GM21447 (cell line): ENCODE measurements at regions not wholly inside any gene's neighbourhood (a gene's known extent, or its start where the extent isn't known, plus 50 kb on each side); places are given as distances from the start of the nearest gene placed in this dataset.

Source experiments
- ATAC-seq: cut with Tn5 transposase; IDR thresholded peaks from one replicate; pipeline ENCODE4 v1.9.1; 2021; ENCODE audit not compliant: unreplicated experiment

DNA sequence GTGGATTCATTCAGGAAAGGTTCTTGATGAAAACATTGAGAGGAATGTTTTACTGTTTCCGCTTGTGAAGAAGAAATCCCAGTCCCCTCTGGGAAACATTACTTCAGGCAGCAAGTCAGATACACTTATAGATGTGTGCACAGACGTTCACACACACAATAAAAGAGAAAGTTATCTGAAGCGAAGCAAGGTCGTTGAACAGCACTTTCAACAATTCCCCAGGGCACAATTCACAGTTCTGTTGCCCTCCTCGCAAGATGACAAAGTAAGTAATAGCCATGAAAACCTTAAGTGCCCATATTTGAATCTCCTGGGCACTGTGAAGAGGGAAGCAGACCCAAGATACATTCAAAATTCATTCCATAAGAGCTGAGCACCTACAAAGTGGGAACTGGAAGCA is 156.6 kb upstream of the CAND1 start:
- no peak for ATAC-seq

DNA sequence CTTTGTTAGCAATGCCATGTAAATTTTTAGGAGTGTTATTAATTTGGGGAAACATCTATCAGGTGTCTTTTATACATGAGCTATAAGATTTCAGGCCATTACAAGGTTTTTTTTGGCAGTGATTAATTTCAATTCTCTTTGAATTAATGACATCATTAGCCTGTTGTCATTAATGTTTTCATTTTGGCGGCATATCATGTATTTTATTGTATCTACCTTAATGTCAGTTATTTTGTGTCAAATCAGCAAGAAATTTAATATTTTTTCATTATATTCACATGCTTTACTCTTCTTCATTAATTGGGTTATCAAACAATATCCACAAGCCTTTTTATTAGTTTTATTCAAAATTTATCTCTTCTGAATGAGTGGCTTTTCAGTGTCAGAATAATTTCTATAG is 153.0 kb upstream of the CAND1 start:
- no peak for ATAC-seq

DNA sequence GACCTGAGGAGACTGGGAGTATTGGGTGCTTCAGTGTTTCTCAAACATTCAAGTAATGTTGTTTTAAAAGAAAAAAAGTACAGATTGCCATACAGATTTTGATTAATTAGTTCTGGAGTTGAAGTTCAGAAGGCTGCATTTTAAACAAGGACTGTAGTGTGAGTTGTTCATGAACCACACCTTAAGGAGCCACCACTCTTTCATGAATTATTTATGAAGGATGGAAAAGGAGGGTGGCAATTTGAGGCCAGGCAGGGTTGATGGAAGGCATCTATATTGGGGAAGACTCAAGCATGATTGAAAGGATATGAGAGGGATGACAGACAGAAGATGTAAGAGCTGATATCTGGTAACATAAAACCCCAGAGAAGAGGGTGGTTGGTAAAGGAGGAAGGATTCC is 146.6 kb upstream of the CAND1 start:
- no peak for ATAC-seq

DNA sequence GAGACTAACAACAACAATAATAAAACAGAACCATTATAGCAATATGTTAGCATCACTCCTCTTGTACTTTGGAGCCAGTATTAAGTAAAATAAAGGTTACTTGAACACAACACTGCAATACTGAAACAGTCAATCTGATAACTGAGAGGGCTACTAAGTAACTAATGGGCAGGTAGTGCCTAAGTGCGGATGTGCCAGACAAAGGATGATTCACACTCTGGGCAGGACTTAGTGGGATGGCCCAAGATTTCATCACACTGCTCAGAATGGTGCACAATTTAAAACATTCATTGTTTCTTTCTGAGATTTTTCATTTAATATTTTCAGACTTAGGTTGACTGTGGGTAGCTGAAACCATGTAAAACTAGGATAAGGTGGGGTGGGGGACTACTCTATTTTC is 131.9 kb upstream of the CAND1 start:
- ATAC-seq: no peak

DNA sequence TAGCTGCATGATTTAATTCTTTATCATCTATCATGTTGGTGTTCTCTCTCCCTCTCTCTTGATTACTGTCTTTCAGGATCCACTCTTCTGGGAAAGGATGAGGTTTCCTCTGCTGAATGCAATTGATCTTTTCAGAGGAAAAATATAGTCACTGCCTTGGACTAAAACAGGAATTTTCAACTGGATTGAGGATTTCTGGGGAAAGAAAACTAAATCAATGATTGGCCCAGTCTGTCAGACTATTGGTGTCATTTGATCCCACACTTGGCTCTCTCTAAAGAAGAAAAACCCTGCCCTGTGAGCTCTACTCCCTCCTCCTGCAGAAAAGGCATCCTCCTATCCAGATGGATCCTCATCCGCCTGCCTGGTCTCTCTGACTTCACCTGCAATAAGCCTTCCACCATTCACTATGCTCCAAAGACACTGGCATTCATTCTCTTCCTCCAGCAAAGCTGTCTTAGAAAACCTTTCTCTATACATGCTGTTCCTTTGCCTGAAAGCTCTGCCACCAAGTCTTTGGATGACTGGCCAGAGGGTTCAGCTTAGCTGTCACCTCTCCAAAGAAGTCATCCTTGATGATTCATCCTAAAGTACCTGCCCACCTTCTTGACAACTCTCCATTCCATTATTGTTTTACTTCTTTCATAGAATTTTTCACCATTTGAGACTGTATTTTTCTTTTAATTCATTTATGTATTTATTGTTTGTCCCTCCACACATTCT is 127.7 kb upstream of the CAND1 start:
- ATAC-seq: no peak

DNA sequence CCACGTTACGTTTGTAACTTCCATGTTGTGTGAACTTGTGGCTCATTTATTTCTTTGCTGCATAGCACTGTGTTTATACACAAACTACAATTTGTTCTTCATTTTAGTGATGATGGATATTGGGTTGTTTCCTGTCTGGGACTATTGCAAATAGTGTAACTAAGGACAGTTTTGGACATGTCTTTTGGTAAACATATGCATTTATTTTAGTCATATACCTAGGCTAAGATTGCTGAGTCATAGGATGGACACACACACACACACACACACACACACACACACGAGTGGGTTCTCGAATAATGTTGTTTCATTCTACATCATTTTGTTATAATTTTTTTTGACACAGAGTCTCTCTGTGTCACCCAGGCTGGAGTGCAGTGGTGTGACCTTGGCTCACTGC is 123.5 kb upstream of the CAND1 start:
- ATAC-seq: no peak

DNA sequence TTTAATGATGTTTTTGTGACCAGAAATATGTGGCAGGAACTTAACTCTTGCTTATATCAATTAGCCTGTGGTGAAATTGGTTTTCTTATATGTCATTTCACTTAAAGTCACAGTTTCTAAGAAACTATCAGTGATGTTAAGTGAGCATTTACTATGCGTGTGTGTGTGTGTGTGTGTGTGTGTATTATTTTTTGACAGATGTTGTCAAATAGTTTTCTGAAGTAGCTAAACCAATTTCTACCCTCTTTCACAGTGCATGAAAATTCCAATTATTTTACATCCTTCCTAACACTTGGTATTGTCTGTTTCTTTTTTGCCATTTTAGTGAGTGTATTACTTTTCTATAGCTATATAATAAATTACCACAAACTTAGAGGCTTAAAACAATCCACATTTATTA is 122.1 kb upstream of the CAND1 start:
- ATAC-seq: no peak

DNA sequence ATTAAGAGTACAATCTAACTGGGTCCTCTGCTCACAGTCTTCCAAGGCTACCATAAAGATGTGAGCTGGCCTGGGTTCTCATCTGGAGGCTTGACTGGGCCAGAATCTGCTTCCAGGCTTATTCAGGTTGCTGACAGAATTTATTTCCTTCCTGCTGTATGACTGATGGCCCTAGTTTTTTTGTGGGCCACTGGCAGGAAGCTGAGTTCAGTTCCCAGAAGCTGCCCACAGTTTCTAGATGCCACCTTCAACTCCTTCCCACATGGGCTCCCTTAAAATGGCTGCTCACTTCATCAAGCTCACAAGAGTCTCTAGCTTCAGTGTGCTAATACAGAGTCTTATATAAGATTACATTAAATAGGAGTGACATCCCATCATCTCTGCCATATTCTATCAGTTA is 121.7 kb upstream of the CAND1 start:
- no peak for ATAC-seq

DNA sequence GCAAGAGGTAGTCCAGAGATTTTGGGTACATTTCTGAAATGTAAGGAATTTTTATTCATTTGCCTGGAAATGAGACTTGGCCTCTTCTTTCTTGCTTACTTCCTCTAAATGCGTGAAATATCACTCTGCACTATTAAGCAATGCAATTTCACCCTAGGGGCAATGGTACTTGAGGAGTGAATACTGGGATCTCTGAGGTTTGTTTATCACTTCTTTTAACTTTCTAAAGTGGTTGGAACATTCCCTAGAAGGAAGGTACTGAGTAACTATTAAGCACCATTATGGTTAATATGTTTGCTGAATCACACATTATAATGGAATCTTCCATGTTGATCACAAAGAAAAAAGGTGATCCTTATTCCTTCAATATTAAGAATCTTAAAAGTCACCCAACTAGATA is 120.9 kb upstream of the CAND1 start:
- ATAC-seq: no peak

DNA sequence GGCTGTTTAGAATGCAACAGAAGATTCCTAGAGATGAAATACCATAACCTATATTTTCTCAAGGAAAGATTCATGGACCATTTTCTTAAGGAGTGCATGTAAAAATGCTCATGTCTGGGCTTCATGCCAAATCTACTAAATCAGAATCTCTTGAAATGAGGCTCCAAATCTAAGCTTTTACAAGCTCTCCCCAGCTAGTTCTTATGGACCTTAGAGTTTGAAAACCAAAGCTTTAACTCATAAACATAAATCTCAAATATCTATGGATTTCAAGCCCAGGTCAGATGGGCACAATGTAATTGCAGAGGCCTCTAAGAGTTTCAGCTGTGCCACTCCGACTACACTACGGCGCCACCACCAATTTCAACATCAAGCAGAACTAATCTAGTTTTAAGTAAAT is 117.3 kb upstream of the CAND1 start:
- no peak for ATAC-seq

DNA sequence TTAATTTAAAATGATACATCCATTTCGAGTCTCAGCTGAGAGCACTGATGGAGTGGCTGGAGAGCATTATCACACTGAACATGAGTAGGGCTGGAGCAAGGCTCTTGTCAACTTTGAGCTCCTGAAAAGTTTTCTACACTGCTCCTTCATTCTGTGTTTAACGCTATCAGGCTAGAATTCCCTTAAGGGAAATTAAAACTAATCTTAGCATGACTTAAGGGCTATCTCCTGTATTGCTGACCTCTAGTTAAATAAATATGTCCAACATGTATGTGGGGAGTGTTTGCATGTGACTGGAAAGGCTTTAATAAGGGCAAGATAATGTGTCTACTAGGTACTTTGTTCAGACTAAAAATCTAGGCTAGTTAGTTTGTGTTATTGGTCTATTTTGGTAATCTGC is 116.7 kb upstream of the CAND1 start:
- no peak for ATAC-seq

DNA sequence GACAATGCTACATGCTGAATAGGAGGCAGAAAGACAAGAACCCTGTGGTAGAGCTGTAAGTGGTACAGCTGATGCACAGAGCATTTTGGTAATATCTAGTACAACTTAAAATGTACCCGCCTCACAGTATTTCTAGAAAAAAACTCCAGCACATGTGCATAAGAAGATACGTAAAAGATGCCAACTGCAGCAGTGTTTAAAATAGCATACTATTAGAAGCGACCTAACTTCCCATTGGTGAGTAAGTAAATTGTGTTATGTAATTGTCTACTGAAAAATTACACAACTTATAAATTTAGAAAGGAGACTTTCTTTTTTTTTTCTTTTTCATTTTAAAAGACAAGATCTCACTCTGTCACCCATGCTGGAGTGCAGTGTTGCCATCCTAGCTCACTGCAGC is 114.3 kb upstream of the CAND1 start:
- no peak for ATAC-seq

DNA sequence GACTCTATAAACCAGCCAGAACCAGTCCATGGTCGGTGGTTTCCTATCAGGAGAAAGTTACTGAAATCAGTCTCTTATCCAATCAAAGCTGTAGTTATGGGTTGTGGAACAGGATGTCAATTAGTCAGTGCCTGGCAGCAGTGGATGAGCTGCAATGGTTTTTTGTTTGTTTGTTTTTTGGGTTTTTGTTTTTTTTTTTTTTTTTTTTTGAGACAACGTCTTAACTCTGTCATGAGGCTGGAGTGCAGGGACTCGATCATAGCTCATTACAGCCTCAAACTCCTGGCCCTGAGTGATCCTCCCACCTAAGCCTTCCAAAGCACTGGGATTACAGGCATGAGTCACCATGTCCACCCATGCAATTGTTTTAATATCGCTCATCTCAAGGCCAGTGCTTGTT is 113.3 kb upstream of the CAND1 start:
- ATAC-seq: no peak

DNA sequence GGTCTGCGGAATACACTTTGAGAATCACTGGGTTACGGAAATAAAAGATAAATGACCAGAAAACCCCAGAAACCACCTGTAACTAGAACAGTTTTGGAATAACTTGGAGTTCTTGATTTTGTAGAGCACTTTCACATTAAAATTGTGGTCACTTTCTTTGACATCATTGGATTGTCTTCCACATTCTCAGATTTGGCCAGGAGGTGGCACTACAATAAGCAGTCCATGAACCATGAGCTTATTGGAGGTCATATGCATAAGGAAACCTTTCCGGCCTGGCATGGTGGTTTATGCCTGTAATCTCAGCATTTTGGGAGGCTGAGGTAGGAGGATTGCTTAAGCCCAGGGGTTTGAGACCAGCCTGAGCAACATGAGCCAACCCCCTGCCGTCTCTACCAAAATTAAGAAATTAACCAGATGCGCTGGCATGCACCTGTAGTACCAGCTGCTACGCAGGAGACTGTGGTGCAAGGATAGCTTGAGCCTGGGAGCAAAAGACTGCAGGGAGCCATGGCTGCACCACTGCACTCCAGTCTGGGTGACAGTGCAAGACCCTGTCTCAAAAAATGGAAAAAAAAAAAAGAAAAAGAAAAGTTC is 107.7 kb upstream of the CAND1 start:
- ATAC-seq: no peak

DNA sequence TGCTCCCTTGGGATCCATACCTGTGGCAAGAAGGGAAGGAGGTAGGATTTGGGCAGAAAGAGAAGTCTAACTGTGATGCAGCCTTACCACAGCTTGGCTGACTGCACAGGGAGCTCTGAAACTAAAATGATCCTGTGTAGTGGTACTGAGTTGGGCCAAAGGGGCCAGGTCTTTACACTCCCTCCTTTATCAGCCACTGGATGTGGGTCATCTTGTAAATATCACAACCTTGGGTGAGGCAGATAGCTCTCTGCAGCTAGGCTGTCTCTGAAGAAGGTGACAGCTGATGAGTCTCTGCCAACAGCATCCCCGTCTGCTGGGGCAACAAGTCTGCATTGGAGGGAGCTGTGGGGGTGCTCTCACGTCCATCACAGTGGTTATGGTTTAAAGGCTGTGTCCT is 95.9 kb upstream of the CAND1 start:
- ATAC-seq: no peak

DNA sequence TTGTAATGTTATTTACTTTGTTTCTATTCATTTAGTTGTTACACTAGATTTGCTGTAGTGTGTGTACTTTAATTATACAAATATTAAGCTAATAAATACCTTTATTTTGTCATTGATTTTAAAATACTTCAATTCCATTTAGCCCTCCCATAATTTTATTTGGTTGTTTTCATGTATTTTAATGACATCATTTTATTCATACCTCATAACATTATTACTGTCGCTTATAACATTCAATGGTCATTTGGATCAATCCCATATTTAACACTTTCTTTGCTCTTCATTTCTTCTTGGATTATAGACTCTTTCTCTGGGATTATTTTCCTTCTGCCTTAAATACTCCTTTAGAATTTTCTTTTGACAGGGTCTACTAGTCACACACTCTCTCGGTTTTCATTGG is 86.6 kb upstream of the CAND1 start:
- ATAC-seq: no peak

DNA sequence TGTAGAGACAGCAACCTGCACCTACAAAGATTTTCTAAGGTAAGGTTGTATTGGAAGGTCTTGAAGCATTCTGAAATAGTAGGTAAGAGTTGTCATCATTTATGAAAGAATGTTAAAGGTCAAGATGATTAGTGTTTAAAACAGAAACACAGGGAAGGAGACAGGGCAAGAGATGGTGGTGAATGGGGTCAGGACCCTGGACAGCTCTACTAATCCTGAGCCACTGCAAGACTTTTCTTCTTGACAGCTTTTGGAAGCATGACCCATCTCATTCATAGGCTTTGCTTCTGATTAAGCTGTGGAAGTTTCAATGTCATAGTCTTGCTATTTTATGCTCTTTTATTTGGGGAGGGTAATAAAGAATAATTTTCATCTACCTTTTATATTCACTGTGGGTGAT is 75.5 kb upstream of the CAND1 start:
- ATAC-seq: no peak

DNA sequence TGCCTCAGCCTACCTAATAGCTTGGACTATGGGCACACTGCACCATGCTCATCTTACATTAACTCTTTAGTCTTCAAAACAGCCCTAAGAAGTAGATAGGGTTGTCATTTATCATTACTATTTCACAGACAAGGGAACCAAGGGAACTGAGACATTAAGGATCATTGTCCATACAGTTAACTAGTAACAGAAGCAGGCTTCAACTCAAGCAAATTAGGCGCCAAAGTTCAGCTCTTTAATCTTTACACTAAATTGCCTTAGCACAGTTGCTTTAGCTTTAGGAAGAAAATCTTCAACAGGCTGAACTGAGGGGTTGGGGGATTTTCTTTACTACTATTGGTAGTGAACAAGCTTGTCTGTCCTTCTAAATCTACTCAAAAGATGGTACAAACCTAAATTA is 68.8 kb upstream of the CAND1 start:
- ATAC-seq: no peak

DNA sequence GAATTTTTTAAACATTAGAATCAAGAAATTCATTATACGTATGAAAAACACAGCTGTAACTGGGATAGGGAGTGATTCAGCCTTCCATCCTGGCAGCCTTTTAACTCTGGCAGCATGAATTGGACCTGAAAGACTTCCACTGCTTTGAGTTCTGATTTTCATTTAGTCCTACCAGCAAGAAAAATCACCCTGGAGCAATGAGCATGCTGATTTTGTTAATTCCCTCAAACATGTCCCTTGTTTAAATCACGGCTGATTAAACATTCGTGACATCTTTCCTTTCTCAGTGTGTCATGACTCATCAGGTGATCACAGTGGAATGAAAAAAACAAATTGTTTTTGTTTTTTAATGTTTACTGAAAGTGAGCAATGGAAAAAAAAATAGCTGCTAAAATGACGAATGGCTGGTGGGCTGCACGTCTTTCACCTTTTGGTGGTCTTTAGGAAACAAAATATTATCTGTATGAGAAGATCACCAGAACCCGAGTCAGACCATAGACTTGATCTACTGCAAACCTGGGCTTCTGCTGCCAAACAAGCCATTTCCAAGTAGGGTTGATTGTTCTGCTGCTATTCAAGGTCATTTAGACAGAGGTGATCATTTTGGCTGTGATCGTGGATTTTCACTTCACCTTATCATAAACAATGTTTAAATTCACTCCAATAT is 67.0 kb upstream of the CAND1 start:
- ATAC-seq: no peak

DNA sequence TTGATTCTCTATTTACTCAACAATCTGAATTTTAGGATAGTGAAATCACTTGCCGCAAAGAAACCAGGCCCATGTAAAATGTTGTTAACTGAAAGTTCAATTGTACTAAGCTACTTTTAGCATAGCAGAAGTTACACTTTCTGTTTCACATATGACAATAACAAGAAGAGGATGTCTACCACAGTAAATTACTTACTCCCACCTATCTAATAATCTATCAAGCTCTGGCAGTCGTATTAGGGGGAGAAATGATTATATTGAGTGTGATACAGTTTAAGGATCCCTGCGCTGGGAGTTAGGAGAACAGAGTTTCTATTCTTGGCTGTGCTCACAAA is 66.5 kb upstream of the CAND1 start:
- peak; percentile 86 for ATAC-seq

DNA sequence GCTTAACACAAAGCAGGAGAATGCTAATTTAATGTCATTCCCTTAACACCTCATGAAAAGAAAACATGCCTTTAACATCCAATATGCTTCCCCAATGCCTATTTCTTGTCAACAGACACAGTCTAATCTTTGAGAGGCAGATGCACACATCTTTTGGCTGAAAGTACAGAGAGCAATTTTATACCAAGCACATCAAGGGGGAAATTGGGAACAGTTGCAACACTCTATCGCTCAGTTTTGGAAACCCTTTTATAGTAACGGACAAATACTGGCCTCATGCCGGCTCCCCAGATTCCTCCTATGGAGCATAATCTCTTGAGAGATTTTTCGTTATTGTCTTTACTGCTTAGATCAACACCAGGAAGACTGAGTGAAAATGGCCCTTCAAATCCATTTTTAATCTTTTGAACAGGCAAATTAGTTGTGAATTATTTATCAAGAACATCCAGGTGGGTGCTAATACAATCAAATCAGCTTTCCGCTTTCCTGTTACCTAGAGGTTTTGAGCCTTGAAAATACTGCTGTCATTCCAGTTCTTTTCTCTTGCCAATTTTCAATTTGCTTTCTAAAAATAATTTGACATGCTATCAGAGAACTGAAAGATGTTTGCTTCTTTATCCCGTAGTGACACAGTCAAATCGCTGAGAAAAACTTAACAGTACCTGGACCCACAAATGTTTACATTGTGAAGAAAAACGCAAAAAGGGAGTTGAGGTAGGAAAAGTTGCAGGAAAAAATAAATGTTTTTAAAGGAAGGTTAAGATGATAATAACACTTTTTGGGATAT is 60.7 kb upstream of the CAND1 start:
- no peak for ATAC-seq

DNA sequence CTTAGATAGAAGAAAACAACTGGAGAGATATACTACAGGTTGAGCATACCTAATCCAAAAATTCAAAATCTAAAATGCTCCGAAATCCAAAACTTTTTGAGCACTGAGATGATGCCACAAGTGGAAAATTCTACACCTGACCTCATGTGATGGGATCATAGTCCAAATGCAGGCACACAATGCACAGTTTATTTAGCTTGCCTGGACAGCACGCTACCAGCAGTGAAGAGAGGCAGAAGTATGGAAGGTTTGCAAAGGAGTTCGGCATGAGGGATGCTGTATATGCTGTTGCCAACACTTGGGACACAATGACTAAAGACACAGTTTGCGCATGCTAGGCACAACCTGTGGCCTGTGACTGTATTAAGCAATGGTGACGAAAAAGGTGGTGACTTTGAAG is 58.1 kb upstream of the CAND1 start:
- no peak for ATAC-seq
